ENCODE measurements at regions not wholly inside any gene's neighbourhood (a gene's known extent, or its start where the extent isn't known, plus 50 kb on each side); places are given as distances from the start of the nearest gene placed in this dataset.

DNA sequence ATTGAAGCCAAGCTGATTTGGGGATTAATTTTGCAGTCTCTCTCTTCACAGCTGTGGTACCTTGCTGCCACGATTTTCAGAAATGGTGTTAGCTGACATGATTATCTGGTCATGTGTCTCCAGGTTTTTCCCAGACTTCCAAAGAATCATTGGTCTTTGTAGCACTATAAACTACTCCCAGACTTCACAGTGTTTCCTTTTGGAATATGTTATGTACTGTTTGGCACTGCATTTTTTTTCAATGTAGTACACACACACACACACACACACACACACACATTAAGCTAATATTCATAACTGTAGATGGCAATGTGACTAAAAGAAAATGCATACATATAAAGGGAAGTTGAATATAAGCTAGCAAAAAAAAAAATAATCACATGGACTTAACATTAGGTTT is 856.6 kb upstream of the SPRY2 start:
- Histone ChIP-seq H3K23ac (ENCODE audit: low read depth, low read length) (no peak overlapping the region), H2AK9ac (replicated peaks; ENCODE audit: low read depth, low read length, poor library complexity) (no peak overlapping the region), H3K27ac (ENCODE audit: insufficient read depth, low read length) (no peak overlapping the region), H3K14ac (replicated peaks; ENCODE audit: low read depth, low read length) (no peak overlapping the region), H3K4me3 (ENCODE audit: insufficient read depth, low read depth, low read length) (no peak overlapping the region), H4K8ac (ENCODE audit: low read depth in 2 of 2, low read length in 2 of 2) (no peak overlapping the region), H3K4me1 (ENCODE audit: control insufficient read depth, insufficient read depth, low read length) (no peaks in the 10 kb centered on the region), H3K4me2 (ENCODE audit: low read depth, low read length) (no peak overlapping the region), H2AK5ac (ENCODE audit: low read depth, low read length) (no peak overlapping the region), H2BK120ac (ENCODE audit: low read depth, low read length) (no peak overlapping the region), H3K79me1 (ENCODE audit: low read depth in 1 of 2, low read length in 2 of 2) (no peaks in the 10 kb centered on the region), H4K5ac (ENCODE audit: low read depth, low read length) (no peak overlapping the region), H2BK15ac (ENCODE audit: low read depth, low read length) (no peak overlapping the region), H3K9me3 (ENCODE audit: control insufficient read depth, insufficient read depth, low read length) (peaks cover 9% of the 10 kb centered on the region), H3K18ac (ENCODE audit: low read depth, low read length) (no peak overlapping the region), H3K4ac (ENCODE audit: low read depth, low read length) (no peak overlapping the region), H3K27me3 (ENCODE audit: control insufficient read depth, insufficient read depth, low read length) (no peaks in the 10 kb centered on the region), H4K20me1 (ENCODE audit: insufficient read depth, low read length) (no peaks in the 10 kb centered on the region), H3K9me1 (ENCODE audit: insufficient read depth, low read length) (no peaks in the 10 kb centered on the region), H3K56ac (ENCODE audit: extremely low read depth, insufficient read depth, low read length) (no peak overlapping the region), H2AFZ (replicated peaks; ENCODE audit: low read length, poor library complexity) (no peak overlapping the region), H3K9ac (ENCODE audit: low read depth, low read length) (no peak overlapping the region), H2BK5ac (ENCODE audit: low read depth, low read length, poor library complexity, severe bottlenecking) (no peak overlapping the region), H2BK20ac (ENCODE audit: low read depth, low read length) (no peak overlapping the region), H4K91ac (ENCODE audit: insufficient read depth, low read depth, low read length) (no peak overlapping the region), H3K36me3 (ENCODE audit: control insufficient read depth, insufficient read depth, low read length) (no peaks in the 10 kb centered on the region)
- ATAC-seq (ENCODE audit: low read depth) (no peak), DNase-seq (no peak)
- in situ Hi-C loops (cut with MboI; ENCODE audit: low sequenced_read_pairs) (no loop called here), intact Hi-C loops (cut with micrococcal nuclease) (no loop called here), dilution Hi-C loops (cut with HindIII; ENCODE audit: low sequenced_read_pairs, unreplicated experiment) (no loop called here)
- ChIA-PET CTCF (no interaction called here), POLR2A (ENCODE audit: unreplicated experiment) (no interaction called here)
- no peak for TF ChIP-seq RFX5 (IDR thresholded peaks at IDR 0.05; ENCODE audit: low read depth, low read length)
- no TSS peak for BruUV-seq (replicated peaks)
- WGBS, 2 experiments (ENCODE audit: extremely low coverage in 2 of 2, insufficient read length in 1 of 2), result no CpG with 5 or more reads among the region's 1 CpG

Data from IMR-90 (cell line).